ENCODE measurements at regions not wholly inside any gene's neighbourhood (a gene's known extent, or its start where the extent isn't known, plus 50 kb on each side); places are given as distances from the start of the nearest gene placed in this dataset.

DNA sequence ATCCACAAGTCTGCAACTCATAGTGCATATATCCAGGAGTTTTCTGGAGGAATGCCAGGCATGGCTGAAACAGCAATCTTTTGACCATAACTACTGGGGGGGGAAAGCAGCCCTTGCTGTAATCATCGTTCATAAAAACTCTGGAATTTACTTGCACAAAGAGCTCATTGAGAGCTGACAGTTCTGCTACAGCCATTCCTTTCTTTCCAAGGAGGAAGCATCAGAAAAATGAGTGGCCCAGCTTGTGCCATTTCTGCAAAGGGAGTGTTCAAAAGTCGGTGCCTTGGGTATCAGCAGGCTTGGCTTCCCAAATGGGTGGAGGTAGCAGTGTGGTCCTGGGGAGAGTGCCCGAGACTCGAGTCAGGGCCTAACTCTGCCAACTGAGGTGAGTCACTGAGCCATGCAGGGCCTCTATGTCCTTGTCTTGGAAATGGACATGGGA, 101.5 kb downstream of the GCNT1 start:
- no peaks in the 10 kb centered on the region for H3K9me3 ChIP-seq (ENCODE audit: low read depth, low read length, poor library complexity, severe bottlenecking)
- TF ChIP-seq EZH2 (IDR thresholded peaks at IDR 0.05; ENCODE audit: borderline replicate concordance, low read depth, low read length, poor library complexity, severe bottlenecking) (no peak), CTCF (conservative IDR thresholded peaks at IDR 0.05; ENCODE audit: low read depth, low read length) (no peak)
- no peak overlapping the region for H3K4me3 ChIP-seq (ENCODE audit: low read depth, low read length, poor library complexity, severe bottlenecking)
- CTCF ChIA-PET = no interaction called here
- no peaks in the 10 kb centered on the region for H3K36me3 ChIP-seq (ENCODE audit: insufficient read depth, low read length, poor library complexity, severe bottlenecking)
- no TSS peak for BruUV-seq (replicated peaks)
- peaks cover 18% of the 10 kb centered on the region for H3K27me3 ChIP-seq (replicated peaks; ENCODE audit: insufficient read depth, low read depth, low read length, poor library complexity)
- H3K27ac ChIP-seq (ENCODE audit: low read depth, low read length, poor library complexity, severe bottlenecking) = no peak overlapping the region
- POLR2A ChIA-PET (ENCODE audit: low non-redundant PET) = no interaction called here
- no peak for DNase-seq (ENCODE audit: low spot score)
- intact Hi-C loops (cut with micrococcal nuclease; ENCODE audit: unreplicated experiment) = no loop called here
- H3K4me1 ChIP-seq (ENCODE audit: insufficient read depth, low read length, poor library complexity, severe bottlenecking) = no peaks in the 10 kb centered on the region

DNA sequence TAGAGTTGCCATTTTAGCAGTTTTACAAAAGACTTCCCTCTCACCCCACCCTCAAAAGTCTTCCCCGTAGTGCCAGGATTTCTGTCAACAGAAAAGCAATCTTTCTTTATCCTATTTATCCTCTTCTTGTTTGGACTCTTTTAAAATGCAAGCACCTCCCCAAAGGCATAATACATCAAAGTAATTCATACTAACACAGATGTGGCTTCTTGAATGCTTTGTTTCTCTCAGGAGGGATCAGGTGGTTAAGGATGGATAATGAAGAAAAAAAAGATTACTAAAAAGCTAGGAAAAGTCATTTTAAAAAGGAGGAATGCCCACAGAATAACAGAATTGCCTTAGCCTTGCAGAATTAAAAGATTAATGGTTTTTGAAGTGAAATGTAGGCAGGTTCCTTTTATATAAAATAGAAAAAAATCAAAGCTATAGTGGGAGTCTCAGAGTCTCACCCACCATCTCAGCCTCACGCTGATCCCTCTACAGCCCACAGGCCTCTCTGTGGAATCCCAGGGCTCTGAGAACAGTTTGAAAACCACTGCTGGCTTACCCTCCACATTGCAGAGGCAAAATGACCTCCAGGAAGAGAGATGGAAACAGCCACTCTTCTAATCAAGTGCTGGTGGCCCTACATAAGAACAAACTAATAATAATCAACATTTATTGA, 102.2 kb downstream of the GCNT1 start:
- intact Hi-C loops (cut with micrococcal nuclease; ENCODE audit: unreplicated experiment) = no loop called here
- CTCF ChIA-PET = no interaction called here
- H3K27ac ChIP-seq (ENCODE audit: low read depth, low read length, poor library complexity, severe bottlenecking) = no peak overlapping the region

More for the DNA sequence above, 102.2 kb downstream of the GCNT1 start:
- H3K4me1 ChIP-seq (ENCODE audit: insufficient read depth, low read length, poor library complexity, severe bottlenecking) = no peaks in the 10 kb centered on the region
- DNase-seq (ENCODE audit: low spot score) = no peak
- no TSS peak for BruUV-seq (replicated peaks)
- TF ChIP-seq EZH2 (IDR thresholded peaks at IDR 0.05; ENCODE audit: borderline replicate concordance, low read depth, low read length, poor library complexity, severe bottlenecking) (no peak), CTCF (conservative IDR thresholded peaks at IDR 0.05; ENCODE audit: low read depth, low read length) (no peak)
- H3K27me3 ChIP-seq (replicated peaks; ENCODE audit: insufficient read depth, low read depth, low read length, poor library complexity) = peaks cover 25% of the 10 kb centered on the region
- no peaks in the 10 kb centered on the region for H3K36me3 ChIP-seq (ENCODE audit: insufficient read depth, low read length, poor library complexity, severe bottlenecking)
- no peak overlapping the region for H3K4me3 ChIP-seq (ENCODE audit: low read depth, low read length, poor library complexity, severe bottlenecking)
- H3K9me3 ChIP-seq (ENCODE audit: low read depth, low read length, poor library complexity, severe bottlenecking) = no peaks in the 10 kb centered on the region
- POLR2A ChIA-PET (ENCODE audit: low non-redundant PET) = interaction anchor here (0.7 kb wide), 1 partner anchor 162 kb away, joined by 3 read pairs; no protein-coding TSS in a partner anchor
